Tibial nerve (tissue), 4 donors: ENCODE measurements at regions not wholly inside any gene's neighbourhood (a gene's known extent, or its start where the extent isn't known, plus 50 kb on each side); places are given as distances from the start of the nearest gene placed in this dataset.

Experiments used
- EP300 ChIP-seq, 2 donors: sonication (generic); formaldehyde crosslinking; IDR thresholded peaks; one replicate each; pipeline ENCODE4 v1.6.1; 2017; ENCODE audit warnings: antibody characterized with exemption in 2 of 2, mild to moderate bottlenecking in 1 of 2
- POLR2A ChIP-seq, 2 donors: fragments of 450-650 bp; IDR thresholded peaks; one replicate each; pipeline ENCODE4 v1.6.1; 2017; ENCODE audit warnings: antibody characterized with exemption in 2 of 2, mild to moderate bottlenecking in 2 of 2, moderate library complexity in 2 of 2
- TF ChIP-seq, protein P1 (sequence below), 5 experiments: fragments of 200-600 bp in 3 of 5; fragments of 450-650 bp in 2 of 5; sonication (generic) in 3 of 5; IDR thresholded peaks; one replicate each; pipeline ENCODE4 v1.5.1; 2016 to 2019; ENCODE audit warnings: antibody characterized with exemption in 5 of 5, mild to moderate bottlenecking in 3 of 5, moderate library complexity in 2 of 5

DNA sequence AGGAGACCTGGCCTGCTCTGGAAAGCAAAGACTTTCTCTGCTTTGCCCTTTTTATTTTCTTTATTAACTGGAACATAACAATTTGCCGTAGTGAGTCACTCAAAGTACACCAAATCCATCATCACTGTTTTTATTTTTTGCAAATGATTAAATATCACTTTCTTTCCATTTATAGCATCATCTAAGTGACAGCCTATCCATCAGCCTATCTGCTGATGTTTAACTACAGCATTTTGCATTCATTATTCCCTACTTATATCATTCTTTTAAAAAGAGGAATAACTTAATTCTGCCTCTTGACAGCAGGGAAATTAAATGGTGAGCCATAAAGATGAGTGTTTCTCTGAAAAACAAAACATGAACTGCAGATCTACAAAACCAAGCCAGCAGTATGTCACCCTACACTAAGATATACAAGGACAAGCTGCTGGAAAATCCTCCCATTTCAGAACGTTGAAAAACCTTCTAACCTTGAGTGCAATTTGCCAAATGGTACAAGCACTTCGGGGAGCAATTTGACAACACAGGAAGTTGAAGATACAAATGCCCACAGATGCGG is 821.3 kb upstream of the TMEM132C start:
- TF ChIP-seq, protein P1, sequence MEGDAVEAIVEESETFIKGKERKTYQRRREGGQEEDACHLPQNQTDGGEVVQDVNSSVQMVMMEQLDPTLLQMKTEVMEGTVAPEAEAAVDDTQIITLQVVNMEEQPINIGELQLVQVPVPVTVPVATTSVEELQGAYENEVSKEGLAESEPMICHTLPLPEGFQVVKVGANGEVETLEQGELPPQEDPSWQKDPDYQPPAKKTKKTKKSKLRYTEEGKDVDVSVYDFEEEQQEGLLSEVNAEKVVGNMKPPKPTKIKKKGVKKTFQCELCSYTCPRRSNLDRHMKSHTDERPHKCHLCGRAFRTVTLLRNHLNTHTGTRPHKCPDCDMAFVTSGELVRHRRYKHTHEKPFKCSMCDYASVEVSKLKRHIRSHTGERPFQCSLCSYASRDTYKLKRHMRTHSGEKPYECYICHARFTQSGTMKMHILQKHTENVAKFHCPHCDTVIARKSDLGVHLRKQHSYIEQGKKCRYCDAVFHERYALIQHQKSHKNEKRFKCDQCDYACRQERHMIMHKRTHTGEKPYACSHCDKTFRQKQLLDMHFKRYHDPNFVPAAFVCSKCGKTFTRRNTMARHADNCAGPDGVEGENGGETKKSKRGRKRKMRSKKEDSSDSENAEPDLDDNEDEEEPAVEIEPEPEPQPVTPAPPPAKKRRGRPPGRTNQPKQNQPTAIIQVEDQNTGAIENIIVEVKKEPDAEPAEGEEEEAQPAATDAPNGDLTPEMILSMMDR (IDR thresholded peaks at IDR 0.05): no peak
- TF ChIP-seq POLR2A (IDR thresholded peaks at IDR 0.05) (no peak), EP300 (IDR thresholded peaks at IDR 0.05) (no peak)
